Gastrocnemius medialis (tissue), 4 donors: ENCODE measurements at regions not wholly inside any gene's neighbourhood (a gene's known extent, or its start where the extent isn't known, plus 50 kb on each side); places are given as distances from the start of the nearest gene placed in this dataset.

ENCODE experiments used
- POLR2A ChIP-seq, 2 donors: fragments of 450-650 bp; IDR thresholded peaks; one replicate each; pipeline ENCODE4 v1.6.1; 2017; ENCODE audit warnings: antibody characterized with exemption in 2 of 2, mild to moderate bottlenecking in 2 of 2, moderate library complexity in 2 of 2
- TF ChIP-seq, protein P1 (sequence below), 5 experiments: fragments of 450-650 bp in 3 of 5; fragments of 200-600 bp in 2 of 5; sonication (generic) in 2 of 5; IDR thresholded peaks in 4 of 5; conservative IDR thresholded peaks in 1 of 5; 1 replicate in 4 of 5; 2 replicates in 1 of 5; pipeline ENCODE4 v1.5.1; 2016 to 2019; ENCODE audit warnings: antibody characterized with exemption in 5 of 5, mild to moderate bottlenecking in 3 of 5, moderate library complexity in 3 of 5

DNA sequence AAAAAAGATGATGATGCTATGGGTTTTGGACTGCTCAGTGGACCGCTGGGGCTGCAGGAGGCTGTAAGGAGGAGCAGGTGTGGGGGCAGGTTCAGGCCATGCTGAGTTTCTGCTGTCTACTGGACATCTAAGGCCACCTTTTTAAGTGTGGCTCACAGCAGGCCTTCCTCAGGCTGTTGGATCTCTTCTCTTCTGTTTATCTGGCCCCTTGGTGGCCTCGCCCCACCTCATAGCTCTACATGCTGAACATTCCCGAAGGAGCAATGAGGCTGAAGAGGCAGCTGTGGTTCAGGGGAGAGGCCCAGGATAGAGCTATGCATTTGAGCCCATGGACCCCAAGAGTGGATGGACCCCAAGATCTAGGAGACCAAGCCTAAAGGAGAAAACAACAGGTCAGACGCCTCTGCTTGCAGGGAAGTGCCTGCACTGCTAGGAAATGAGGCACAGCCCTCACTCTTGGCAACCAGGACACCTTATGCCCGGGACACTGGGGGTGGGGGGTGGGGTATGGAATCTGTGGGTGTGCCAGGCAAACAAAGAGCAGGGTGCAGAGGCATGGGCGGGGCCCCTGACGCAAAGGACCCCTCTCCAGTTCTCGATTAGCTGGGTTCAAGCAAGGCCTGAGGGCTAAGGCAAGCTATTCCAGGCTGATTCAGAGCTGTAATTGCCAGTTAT, 168.9 kb downstream of the BCOR start:
- TF ChIP-seq, protein P1, sequence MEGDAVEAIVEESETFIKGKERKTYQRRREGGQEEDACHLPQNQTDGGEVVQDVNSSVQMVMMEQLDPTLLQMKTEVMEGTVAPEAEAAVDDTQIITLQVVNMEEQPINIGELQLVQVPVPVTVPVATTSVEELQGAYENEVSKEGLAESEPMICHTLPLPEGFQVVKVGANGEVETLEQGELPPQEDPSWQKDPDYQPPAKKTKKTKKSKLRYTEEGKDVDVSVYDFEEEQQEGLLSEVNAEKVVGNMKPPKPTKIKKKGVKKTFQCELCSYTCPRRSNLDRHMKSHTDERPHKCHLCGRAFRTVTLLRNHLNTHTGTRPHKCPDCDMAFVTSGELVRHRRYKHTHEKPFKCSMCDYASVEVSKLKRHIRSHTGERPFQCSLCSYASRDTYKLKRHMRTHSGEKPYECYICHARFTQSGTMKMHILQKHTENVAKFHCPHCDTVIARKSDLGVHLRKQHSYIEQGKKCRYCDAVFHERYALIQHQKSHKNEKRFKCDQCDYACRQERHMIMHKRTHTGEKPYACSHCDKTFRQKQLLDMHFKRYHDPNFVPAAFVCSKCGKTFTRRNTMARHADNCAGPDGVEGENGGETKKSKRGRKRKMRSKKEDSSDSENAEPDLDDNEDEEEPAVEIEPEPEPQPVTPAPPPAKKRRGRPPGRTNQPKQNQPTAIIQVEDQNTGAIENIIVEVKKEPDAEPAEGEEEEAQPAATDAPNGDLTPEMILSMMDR (IDR thresholded peaks at IDR 0.05 in 4 of 5, conservative IDR thresholded peaks at IDR 0.05 in 1 of 5) = no peak
- no peak for TF ChIP-seq POLR2A (IDR thresholded peaks at IDR 0.05)
